ENCODE measurements at regions not wholly inside any gene's neighbourhood (a gene's known extent, or its start where the extent isn't known, plus 50 kb on each side); places are given as distances from the start of the nearest gene placed in this dataset.

- Histone ChIP-seq H3K4me3 (ENCODE audit: low read depth, low read length) (no peak overlapping the region), H3K27me3 (no peaks in the 10 kb centered on the region), H3K9me3 (no peaks in the 10 kb centered on the region), H3K4me1 (peaks cover 3% of the 10 kb centered on the region), H3K36me3 (no peaks in the 10 kb centered on the region)
- no peak for DNase-seq
- TF ChIP-seq CTCF (IDR thresholded peaks at IDR 0.05; ENCODE audit: low read depth, low read length), result no peak
Observed at GRCh38 chr1:193846876-193847604, 660.6 kb upstream of the B3GALT2 start.

- Histone ChIP-seq H3K36me3 (no peaks in the 10 kb centered on the region), H3K4me3 (ENCODE audit: low read depth, low read length) (no peak overlapping the region), H3K4me1 (peaks cover 3% of the 10 kb centered on the region), H3K9me3 (no peaks in the 10 kb centered on the region), H3K27me3 (no peaks in the 10 kb centered on the region)
- no peak for TF ChIP-seq CTCF (IDR thresholded peaks at IDR 0.05; ENCODE audit: low read depth, low read length)
- DNase-seq, result no peak
Observed at GRCh38 chr1:193846411-193846810, 660.0 kb upstream of the B3GALT2 start.

GRCh38 chr1:193841857-193842256, 655.4 kb upstream of the B3GALT2 start:
- H3K36me3 ChIP-seq, result no peaks in the 10 kb centered on the region
- no peaks in the 10 kb centered on the region for H3K27me3 ChIP-seq
- no peaks in the 10 kb centered on the region; the same call in 1 of the 2 replicates for H3K9me3 ChIP-seq
- H3K4me1 ChIP-seq, result peaks cover 3% of the 10 kb centered on the region
- no peak for DNase-seq
- no peak overlapping the region for H3K4me3 ChIP-seq (ENCODE audit: low read depth, low read length)
- no peak for TF ChIP-seq CTCF (IDR thresholded peaks at IDR 0.05; ENCODE audit: low read depth, low read length)

GRCh38 chr1:193831465-193831864, 645.1 kb upstream of the B3GALT2 start:
- Histone ChIP-seq H3K4me3 (ENCODE audit: low read depth, low read length) (no peak overlapping the region), H3K36me3 (no peaks in the 10 kb centered on the region), H3K27me3 (no peaks in the 10 kb centered on the region), H3K9me3 (no peaks in the 10 kb centered on the region), H3K4me1 (no peaks in the 10 kb centered on the region)
- no peak for DNase-seq
- no peak for TF ChIP-seq CTCF (IDR thresholded peaks at IDR 0.05; ENCODE audit: low read depth, low read length)

- DNase-seq, result no peak
- no peaks in the 10 kb centered on the region for H3K4me1 ChIP-seq
- no peaks in the 10 kb centered on the region for H3K27me3 ChIP-seq
- no peaks in the 10 kb centered on the region for H3K36me3 ChIP-seq
- no peak overlapping the region for H3K4me3 ChIP-seq (ENCODE audit: low read depth, low read length)
- no peak for TF ChIP-seq CTCF (IDR thresholded peaks at IDR 0.05; ENCODE audit: low read depth, low read length)
- H3K9me3 ChIP-seq, result no peaks in the 10 kb centered on the region
Observed at GRCh38 chr1:193827516-193827915, 641.1 kb upstream of the B3GALT2 start.

- H3K36me3 ChIP-seq, result no peaks in the 10 kb centered on the region
- no peaks in the 10 kb centered on the region for H3K4me1 ChIP-seq
- no peaks in the 10 kb centered on the region for H3K27me3 ChIP-seq
- no peak overlapping the region for H3K4me3 ChIP-seq (ENCODE audit: low read depth, low read length)
- H3K9me3 ChIP-seq, result no peaks in the 10 kb centered on the region
- TF ChIP-seq CTCF (IDR thresholded peaks at IDR 0.05; ENCODE audit: low read depth, low read length), result no peak
- no peak for DNase-seq
Observed at GRCh38 chr1:193819376-193819775, 633.0 kb upstream of the B3GALT2 start.
